HG03354 (cell line): ENCODE measurements at regions not wholly inside any gene's neighbourhood (a gene's known extent, or its start where the extent isn't known, plus 50 kb on each side); places are given as distances from the start of the nearest gene placed in this dataset.

Experiments
- ATAC-seq: cut with Tn5 transposase; IDR thresholded peaks from one replicate; pipeline ENCODE4 v1.9.1; 2021; ENCODE audit warnings: mild to moderate bottlenecking; ENCODE audit not compliant: unreplicated experiment, poor library complexity, severe bottlenecking

DNA sequence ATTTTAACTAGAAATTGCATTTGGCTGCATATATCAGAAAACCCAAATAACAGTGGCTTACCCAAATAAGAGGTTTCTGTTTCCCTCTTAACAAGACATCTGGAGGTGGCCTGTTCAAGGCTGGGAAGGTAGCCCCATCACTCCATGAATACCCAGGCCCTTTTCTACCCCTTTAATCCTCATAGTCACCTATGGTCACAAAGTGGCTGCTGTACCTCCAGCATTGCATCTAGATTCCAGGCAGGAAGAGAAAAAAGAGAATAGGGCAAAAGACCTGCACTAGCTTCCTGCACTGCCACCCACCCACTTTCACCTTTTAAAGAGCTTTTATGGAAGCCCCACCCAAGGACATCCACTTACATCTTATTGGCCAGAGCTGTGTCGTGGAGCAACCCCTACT is 124.0 kb upstream of the NCOR2 start:
- ATAC-seq, result no peak

DNA sequence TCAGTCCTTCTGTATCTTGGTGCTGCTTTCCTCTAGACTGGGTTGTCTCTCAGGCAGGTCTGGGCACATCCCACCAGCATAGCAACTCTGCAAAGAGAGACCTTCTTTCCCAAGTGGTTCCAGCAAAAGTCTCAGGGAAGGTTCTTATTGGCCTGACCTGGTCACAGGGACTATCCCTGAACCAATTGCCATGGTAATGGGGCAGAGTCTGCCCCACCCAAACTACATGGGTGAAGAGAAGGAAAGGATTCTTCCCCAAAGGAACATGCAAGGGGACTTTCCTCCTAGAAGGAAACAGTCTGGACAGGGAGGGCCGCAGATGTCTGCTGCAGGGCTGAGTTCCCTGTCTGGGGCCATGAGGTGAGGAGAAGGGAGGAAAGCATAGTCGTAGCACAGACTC is 122.2 kb upstream of the NCOR2 start:
- ATAC-seq, result no peak

DNA sequence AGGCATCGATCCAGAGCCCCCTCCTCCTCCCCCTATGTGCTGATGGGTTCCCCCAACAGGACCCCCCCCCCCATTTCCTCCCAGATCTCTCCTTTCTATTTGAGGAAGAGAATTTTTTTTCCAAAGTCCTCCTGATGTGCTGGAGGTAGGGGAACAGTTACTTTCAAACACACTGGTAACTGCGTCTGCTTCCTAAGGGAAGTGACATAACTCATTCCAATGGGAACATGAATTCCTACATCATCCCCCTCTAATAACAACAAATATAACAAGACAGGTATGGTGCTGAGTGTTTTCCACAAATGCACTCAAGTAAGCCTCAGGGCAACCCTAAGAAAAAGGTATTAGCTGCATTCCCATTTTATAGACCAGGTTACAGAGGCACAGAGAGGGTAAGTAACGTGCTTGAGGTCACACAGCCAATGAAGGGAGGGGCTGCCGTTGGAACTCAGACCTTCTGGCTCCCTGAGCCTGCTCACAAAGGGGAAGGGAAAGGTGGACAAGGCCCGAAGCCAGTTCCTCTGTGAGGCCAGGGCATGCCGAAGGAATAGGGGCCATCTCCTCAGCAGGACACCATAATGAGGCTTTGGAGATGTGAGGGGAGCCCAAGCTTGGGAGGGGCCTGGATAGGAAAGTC is 121.1 kb upstream of the NCOR2 start:
- no peak for ATAC-seq

DNA sequence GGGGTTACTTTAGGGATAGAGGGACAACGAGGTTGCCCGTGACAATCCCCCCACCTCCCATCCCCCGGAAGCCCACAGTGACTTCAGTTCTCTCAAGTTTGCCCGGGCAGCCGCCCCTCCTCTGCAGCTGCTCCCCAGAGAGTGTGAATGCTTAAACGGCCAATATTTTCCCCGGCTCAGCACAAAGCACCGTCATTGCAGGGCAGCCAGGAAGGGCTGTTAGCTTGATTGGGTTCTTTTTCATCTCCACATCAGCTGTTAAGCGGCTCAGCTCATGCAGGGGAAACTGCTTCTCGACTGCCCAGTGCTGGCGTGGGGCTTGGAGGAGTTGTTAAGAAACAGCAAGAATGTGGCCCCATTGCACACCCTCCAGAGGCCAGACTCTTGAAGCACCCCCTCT is 120.5 kb upstream of the NCOR2 start:
- no peak for ATAC-seq

DNA sequence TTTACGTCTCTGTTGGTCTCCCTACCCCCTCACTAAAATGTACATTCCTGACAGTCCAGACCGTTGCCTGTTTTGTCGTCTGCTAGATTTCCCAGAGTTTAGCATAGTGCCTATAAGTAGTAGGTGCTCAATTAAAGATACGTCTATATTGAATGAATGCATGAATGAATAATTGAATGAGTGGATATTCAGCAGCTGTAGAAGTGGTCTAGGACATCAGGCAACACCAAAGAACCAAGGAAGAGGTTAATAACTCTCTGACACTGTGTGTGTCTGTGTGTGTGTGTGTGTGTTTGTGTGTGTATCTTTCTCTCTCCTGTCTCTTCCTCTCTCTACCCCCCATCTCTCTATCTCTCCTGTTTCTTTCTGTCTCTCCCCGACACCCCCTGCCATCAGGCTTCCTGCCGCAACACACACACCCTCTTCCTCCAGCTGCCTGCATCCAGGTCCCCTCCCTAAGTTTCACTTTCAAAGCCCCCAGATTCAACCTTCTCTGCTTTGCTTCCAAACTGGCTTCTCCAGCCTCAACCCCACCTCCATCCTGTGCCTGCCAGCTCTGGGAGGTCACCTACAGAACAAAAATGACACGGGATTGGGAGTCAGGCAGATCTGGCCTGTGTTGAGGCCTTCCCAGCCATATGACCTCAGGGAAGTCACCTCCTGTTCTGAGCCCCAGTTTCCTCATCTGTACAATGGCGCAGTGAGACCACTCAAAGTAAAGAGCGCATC is 119.9 kb upstream of the NCOR2 start:
- no peak for ATAC-seq

DNA sequence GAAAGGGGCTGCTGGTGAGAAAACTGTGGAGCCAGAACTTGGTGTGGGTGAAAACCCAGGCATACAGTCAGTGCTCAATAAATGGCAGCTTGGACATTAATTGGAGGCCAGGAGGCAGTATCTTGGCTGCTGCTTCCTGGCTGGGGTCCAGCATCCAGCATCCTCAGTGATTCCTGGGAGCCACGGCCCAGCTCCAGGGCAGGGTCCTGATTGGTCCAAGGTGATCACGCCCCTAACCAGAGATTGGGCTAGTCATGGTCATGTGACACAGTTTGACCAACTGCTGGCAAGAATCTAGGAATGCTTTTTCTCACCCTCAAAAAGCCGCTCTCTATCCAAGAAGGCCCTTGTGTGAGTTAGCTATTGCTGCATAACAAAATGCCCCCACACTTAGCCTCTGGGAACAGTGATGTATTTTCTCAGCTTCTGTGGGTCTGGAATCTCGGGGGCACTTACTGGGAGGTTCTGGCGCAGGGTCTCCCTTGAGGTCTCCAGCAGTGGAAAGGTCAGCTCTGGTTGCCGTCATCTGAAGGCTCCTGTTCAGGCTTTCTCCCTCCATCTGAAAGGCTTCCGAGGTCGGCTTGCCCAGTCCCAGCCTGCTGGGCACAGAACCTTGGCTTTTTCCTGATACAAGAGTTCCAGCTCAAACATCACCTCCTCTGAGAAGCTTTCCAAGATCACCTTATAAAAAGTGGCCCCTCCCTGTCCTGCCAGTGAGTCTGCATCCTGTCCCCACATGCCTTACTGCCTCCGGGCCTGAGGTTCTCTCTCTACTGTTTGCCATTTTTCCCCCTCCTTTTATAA is 119.2 kb upstream of the NCOR2 start:
- no peak for ATAC-seq

DNA sequence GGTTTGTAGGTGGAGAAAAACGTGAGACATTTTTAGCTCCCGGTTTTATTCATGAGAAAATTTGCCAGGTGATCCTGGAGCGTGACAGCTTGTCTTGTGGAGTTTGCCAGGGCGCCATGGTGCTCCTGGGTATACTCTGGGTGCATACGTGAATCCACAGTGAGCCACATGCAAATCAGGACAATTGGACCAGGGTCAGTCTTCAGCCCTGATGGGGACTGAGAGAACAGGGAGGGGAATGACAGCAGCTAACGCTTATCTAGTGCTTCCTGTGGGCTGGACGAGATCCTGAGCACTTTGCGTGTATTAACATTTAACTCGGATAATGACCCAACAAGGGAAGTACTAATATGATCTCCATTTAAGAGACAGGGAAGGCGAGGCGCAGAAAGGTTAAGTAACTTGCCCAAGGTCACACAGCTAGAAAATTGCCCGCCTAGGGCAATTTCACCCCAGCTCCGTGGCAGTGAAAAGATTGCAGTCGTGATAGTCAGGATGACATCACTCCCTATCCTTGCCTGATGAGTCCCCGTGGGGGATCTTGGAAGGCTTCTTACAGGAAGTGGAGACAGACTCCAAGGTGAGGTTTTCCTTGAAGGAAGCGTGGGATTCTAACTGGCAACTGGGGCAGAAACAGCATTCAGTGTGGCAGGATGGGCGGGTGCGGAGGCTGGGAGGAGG is 118.4 kb upstream of the NCOR2 start:
- no peak for ATAC-seq

DNA sequence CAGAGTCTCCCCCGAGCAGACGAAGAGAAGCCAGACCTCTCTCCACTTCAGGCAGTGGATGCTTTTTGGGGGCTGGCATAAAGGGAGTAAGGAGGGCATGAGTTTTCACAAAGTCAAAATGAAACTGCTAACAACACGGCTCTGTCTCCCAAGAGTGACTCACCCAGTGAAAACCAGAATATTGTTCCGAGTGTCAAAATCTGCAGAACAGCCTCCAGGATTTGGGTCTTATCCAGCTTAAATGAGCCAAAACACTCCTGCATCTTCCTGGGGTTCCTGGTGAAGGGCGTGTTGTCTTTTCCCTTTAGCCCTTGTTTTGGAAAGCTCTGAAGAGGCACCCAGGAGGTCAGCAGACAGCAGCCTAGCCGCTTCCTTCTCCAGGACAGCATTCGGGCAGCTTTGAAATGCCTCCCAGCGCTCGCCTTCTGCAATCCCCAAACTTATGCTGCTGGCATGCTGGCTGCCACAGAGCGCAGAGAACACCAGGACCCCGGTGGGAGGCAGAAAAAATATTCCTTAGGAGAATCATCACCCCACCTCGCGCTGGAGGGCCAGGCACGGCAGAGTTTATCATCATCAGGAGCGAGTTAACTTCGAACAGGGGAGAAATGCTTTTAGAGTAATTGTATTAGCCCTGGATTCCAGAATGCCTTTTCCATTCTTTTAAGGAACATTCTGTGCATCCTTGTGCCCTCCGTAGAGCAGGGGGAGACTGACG is 117.7 kb upstream of the NCOR2 start:
- ATAC-seq, result no peak

DNA sequence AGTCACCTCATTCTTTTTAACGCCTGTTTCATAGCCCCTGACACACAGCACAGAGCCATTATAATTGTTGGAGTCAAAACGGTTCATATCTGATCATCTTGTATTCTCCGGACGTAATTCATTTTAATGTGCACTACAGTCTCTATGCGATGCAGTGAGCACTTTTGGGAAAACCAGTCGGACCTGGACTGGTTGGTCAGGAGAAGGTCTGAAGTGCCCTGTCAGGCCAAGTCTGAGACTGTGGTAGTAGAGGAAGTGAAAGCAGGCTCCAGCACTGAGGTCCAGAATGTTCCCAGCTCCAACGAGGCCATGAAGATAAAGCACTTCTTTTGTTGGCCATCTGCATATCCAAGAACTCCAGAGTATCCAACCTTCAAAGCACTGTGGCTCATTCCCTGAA is 117.1 kb upstream of the NCOR2 start:
- ATAC-seq, result no peak

DNA sequence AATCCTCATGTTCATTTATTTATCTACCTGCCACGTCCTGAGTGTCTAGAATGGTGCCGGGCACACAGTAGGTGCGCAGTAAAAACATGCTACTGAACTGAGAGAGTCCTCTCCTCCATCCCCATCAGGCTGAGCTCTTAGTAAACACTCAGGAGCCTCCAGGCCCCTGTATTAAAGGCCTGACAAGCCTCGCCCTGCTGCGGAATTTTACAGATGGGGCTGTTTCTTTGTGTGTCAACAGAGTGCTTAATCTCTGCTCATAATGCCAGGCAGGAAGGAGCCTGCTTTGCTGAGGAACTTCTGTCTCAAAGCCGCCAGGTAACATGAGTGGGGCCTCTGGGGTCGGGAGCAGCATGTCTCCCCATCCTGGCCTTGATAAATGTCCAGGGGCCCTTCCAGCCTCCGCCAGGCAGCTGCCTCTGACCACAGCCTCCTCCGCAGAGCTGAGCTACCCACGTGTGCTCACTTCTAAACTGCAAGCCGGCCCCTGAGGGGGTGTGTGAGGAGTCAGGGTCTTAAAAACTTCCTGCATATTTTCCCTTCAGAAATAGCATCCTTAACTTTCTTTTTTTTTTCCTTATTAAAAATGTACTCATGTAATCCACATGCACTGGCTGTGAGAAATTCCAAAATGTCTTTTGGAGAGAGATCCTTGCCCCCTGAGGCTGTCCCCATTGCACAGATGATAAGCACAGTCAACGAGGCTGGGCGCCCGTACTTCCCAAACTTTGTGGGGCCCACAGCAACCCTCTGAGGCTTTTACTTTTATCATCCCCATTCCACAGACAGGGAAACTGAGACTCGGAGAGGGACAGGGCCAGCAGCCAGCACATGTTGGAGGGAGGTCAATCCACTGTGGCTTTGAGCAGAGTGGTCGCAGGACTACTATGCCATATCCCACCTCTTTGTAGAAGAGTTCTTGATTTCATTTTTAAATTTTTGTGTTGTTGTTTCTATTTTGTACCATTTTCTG is 116.0 kb upstream of the NCOR2 start:
- ATAC-seq, result no peak

DNA sequence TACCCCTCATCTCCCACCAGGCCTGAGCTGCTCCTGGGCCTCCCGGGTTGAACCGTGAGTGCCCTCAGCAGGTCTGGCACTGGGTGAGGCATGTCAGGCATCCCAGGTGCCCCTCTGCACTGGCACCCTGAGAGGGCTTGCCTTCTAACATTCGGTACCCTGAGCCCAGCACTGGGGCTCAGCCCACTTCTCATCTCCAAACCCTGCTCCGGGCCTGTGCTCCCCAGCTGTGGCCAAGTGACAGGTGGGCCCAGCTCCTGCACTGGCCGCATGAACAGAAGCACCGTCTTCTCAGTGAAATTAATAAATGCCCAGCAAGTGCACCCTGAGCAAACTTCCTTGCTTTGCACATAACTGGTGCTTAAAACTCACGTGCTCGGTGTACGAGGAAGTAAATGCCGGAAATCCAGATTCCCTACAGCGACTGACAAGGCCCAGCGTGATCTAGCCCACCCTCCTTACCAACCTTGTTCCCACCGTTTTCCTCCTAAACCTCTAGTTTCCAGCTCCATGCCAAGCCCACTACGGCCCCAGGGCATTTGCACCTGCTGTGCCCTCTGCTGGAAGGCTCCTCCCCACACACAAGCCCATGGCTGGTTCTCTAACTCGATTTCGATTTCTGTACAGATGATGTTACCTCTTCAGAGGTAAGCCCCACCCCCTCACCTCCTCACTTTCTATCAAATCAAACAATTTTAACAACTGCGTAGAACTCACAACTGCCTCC is 115.2 kb upstream of the NCOR2 start:
- no peak for ATAC-seq

DNA sequence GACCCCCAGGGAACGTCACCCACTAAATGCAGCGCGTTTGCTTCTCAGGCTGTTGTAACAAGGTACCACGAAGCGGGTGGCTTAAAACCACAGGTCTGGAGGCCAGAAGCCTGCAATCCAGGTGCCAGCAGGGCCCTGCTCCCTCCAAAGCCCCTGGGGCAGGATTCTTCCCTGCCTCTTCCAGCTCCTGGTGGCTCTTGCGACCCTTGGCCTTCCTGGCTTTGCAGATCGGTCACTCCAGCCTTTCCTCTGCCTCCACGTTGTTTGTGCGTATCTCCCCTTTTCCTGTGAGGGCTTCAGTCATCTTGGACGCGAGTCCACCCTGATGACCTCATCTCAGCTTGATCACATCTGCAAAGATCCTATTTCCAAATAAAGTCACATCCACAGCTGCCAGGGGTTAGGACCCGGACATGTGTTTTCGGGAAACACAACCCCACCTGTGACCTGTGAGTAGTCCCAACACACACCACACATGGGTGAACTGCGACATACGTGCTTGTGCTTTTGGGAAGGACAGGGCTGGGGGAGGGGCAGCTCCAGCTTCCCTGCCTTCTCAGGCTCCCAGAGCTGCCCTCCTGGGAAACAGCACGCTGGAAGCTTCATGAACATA is 114.5 kb upstream of the NCOR2 start:
- ATAC-seq, result no peak

DNA sequence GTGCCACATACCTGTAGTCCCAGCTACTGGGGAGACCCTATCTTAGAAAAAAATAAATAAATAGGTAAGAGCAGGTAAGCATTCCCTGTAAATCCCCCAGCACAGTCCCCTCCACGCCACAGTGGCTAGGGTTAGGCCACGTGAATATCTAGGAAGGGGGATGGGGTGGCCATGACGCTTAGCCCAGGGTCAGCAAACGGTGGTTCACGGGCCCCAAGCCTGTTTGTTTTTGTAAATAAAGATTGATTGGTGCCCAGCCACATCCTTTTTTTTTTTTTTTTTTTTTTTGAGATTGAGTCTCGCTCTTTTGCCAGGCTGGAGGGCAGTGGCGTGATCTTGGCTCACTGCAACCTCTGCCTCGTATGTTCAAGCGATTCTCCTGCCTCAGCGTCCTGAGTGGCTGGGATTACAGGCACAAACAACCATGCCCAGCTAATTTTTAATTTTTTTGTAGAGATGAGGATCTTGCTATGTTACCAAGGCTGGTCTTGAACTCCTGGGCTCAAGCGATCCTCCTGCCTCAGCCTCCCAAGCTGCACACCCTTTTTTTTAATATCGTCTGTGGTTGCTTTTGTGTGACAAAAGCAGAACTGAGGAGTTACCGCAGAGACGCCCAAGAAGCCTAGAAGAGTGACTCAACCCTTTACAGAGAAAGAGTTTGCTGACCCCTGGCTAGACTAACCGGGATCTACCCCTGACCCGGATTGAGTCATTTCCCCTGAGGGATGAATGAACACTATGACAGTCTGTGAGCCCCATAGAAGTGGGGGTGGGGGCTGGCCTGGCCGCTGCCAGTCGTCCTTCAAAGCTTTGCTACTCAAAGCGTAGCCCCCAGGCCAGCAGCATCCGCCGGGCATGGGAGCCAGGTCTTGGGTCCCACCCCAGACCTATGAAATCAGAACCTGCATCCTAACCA is 113.7 kb upstream of the NCOR2 start:
- ATAC-seq, result peak; percentile 50

DNA sequence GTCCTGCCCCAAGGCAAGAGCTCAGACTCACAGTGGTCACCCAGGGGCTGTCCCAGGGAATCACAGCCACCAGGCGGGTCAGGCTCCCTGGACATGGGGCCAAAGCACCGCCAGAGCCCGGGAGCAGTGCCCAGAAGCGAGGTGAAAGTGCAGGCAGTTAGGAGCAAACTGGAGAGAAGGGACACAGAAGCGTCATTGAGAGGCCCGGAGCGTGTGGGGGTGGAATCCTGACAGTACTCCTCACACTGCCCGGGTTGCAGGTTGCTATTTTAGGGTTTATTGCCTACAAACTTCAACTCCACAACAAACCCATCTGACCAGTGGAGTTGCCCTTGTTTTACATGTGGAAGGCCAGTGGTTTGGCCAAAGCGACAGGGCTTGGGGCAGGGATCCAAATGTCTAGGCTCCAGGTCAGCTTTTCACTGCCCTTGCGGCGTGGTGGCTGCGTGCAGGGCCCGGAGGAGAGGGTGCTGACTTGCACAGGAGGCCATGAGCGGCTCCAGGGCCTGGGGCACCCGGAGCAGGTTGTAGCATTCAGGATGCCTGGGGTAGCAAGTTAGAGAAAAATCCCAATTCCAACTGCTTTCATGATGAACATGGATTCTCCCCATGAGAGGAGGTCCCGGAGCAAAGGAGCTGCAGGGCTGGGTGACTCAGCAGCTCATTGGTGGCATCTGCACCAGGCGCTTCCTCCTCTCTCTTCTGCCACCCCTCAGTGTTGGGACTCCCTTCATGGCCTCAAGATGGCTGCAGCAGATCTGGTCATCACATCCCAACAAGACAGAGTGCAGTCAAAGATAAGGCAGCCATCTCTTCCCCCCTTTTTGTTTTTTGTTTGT is 112.3 kb upstream of the NCOR2 start:
- no peak for ATAC-seq

DNA sequence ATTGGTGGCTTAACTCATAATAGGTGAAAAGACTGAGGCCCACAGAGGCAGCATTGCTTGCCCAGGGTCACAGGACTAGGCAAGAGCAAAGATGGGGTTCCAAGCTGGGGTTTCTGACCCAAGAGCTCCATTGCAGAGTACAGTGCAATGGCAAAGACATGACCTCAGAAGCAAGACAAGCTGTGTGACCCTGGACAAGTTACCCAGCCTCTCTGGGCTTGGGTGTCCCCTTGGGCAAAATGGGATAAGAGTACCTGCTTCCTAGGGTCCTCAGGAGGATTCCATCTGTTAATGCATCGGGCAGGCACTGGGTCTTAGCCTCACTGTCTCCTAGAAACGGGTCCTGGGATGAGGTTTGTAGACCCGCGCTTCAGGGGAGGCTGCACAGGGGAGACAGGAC is 111.6 kb upstream of the NCOR2 start:
- no peak for ATAC-seq

DNA sequence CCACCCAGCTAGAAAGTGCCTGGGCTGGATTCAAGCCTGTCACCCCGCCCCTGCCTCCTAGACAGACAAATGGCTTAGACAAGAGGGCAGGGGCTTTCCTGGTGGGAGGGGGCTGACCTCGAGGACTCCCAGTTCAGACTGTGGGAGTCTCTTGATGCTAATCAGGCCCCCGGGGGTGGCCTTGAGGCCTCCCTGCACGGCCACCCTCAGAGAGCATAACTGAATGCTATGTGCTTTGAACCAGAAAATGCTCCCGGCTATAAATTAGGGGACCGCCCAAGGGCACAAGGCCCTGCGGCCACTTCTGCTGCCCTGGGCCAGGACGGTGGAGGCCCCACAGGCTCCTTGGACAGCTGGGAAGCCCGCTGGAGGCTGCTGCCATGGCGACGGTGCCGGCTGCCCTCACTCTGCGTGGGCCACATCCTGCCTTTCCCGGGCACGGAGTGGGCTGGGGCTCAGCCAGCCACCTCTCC is 111.0 kb upstream of the NCOR2 start:
- ATAC-seq, result no peak
